Left renal pelvis (tissue), 4 donors: ENCODE measurements at regions not wholly inside any gene's neighbourhood (a gene's known extent, or its start where the extent isn't known, plus 50 kb on each side); places are given as distances from the start of the nearest gene placed in this dataset.
"Not testable (repeated sequence)": the region's sequence is repeated elsewhere in the genome, so short reads cannot be mapped to it uniquely, and the experiment has no call there.

ENCODE experiments used
- DNase-seq, 4 donors: peaks; one replicate each; pipeline ENCODE4 v3.0.0-alpha.2; 2013; ENCODE audit warnings: low read depth in 4 of 4, low spot score in 3 of 4

DNA sequence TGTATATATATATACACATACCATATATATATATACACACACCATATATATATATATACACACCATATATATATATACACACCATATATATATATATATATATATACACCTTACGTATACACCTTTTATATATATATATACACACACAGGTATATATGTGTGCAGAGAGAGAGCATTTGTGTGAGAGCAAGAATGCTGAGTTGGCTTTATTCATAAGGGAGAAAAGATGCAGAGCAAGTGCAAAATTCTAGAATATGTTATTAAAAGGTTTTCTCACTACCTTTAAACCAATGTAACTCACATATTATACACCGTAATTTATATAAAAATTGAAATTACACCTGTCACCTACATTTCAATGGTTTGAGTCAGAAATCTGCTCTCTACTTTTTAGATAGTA is 107.2 kb upstream of the ALCAM start:
- DNase-seq: no peak

DNA sequence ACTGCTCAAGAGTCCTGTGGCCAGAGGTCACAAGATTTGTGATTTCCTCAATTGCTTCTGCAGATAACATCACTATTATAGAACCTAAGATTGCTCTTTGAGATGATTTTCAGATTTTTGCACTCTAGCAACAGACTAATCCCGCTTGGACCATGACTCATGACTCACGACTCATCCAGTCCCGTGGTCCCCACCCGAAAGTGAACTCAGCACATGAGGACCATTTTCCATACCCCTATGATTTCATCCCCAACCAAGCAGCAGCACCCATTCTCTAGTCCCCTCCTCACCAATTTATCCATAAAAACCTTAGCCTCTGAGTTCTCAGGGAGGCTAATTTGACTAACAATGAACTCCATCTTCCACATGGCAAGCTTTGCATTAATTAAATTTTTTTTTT is 106.3 kb upstream of the ALCAM start:
- no peak for DNase-seq

DNA sequence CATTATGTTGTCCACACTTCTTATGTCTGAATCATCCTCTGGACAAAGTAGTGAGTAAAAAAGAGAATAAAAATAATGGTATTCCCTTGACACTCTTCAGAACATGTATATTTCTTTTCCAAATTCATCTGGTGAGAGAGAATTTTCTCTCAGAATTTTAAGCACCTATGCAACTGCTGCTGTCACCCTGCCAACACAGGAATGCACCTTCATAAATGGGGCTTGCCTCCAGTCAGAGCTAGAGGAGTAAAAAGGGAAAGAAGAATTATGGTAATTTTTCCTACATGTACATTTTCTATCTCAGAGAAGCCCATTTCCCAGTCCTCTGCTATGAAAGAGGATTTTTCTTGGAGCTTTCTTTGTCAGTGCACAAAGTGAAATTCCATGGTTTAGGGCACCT is 92.2 kb upstream of the ALCAM start:
- no peak for DNase-seq

DNA sequence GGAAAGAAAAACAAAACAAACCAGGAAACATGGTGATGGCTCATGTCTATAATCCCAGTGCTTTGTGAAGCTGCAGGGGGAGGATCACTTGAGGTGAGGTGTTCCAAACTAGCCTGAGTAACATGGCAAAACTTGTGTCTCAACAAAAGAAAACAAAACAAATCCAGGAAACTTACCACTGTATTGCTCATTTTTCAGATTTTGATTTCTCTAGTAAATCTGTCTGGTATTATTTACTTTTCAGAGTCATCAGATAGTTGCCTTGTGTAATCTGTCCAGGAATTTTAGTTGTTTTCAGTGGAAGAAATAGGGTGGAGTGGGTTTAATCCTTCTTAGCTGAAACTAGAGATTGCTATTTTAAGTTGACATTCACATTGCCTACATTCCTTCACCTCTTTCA is 91.8 kb upstream of the ALCAM start:
- DNase-seq: no peak

DNA sequence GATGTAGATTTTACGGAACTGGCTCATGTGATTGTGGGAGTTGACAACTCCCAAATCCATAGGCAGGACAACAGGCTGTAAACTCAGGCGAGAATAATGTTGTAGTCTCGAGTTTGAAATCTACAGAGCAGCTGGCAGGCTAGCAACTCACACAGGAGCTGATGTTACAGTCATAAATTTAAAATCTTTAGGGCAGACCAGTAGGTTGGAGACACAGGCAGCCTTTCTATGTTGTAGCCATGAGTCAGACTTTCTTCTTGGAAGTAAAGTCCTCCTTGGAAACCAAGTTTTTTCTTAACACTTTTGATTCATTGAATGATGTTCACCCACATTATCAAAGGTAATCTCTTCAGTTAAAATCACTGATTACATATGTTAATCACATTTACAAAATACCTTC is 89.1 kb upstream of the ALCAM start:
- DNase-seq: no peak

DNA sequence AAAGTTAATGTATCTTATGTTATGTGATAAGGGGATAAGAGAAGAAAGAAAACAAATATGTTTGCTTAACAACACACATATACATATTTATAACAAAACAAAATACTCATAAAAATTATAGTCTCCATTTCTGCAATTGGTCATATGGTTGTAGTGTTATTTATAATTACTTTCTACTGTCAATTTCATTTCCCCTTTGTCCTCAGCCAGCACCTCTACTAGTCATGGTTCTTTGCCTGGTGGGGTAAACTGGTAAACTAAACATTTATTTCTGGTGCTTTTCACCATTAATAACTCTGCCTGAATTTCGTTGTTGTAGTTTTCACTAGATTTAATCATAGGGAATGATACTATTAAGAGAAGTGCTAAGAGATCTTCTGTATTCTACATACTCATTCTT is 88.0 kb upstream of the ALCAM start:
- DNase-seq: no peak

DNA sequence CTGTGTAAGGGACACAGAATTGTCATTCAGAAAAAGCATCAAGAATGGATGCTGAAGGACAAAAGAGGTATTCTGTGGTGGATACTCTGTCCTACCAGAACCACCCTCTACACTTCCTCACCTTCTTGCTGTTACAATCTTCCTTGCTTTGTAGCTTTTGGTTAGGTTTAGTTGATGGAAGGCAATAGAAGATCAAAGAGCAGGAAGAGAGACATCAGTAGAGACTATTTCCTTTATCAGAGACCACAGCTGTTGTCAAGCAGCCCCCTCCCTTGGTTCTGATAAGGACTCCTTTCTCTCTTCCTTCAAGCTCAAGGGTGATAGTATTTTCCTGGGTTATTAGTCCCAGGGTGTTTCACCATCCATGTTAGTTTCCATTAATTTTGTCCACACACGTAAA is 84.7 kb upstream of the ALCAM start:
- no peak for DNase-seq

DNA sequence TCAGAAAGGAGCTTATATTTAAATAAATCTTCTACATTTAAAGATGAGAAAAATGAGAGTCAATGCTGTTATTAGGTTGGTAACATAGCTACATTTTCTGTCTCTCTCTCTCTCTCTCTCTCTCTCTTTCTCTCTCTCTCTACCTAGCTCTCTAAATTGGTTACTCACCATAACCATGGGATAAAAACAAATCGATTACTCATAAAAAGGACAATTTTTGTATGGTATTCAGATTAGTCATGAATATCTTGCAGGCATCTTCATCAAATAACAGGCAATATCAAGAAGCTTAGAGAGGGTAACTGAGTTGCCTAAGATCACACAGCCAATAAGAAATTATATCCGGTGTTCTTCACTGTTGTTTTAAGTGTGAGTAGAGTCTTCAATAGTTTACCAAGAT is 81.8 kb upstream of the ALCAM start:
- DNase-seq: no peak

DNA sequence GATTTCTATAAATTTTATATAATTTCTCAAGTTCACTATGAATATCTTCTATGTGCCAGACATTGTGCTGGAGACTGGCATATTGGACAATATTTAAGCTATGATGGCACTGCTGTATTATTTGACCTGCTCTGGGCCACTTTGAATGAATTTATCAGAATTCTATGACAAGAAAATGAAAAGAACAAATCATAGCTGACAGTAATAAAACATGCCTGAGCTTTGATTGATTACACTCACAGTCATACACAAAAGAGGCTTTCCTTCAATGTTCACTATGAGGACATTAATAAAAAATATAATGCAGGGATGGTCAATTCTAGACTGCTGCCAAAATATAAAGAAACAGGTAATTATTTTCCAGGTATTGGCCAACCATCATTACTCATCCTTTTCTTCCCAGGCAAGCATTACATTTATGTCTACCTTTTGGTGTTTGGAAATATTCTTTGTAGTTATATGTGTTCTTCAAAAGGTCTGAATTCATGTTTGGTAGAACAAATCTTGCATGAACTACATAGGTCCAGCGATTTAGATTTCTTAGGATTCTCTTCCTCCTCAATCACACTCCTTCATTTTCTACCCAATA is 81.0 kb upstream of the ALCAM start:
- no peak for DNase-seq

DNA sequence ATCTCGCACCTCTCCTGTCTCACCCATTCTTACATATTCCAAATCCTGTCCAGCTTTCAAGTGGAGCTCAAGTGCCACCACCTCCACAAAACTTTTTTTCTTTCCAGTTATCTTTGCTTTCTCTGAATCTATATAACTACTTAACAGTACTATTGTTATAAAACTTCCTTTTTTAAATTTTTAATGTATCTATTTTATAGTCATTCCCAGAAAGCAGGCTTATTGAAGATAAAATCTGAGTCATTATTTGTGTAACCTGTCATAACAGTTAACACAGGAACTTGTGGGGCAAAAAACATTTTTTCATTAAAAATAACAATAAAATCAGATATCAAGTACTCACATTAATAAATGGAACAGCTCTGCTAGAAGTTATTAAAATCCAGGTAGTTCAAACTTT is 73.3 kb upstream of the ALCAM start:
- no peak for DNase-seq

DNA sequence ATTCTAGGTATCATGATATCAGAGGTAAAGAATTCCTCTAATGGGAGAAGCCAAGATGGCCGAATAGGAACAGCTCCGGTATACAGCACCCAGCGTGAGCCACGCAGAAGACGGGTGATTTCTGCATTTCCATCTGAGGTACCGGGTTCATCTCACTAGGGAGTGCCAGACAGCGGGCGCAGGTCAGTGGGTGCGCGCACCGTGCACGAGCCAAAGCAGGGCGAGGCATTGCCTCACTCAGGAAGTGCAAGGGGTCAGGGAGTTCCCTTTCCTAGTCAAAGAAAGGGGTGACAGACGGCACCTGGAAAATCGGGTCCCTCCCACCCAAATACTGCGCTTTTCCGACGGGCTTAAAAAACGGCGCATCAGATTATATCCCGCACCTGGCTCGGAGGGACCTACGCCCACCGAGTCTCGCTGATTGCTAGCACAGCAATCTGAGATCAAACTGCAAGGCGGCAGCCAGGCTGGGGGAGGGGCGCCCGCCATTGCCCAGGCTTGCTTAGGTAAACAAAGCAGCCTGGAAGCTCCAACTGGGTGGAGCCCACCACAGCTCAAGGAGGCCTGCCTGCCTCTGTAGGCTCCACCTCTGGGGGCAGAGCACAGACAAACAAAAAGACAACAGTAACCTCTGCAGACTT is 70.4 kb upstream of the ALCAM start:
- not testable (repeated sequence) for DNase-seq

DNA sequence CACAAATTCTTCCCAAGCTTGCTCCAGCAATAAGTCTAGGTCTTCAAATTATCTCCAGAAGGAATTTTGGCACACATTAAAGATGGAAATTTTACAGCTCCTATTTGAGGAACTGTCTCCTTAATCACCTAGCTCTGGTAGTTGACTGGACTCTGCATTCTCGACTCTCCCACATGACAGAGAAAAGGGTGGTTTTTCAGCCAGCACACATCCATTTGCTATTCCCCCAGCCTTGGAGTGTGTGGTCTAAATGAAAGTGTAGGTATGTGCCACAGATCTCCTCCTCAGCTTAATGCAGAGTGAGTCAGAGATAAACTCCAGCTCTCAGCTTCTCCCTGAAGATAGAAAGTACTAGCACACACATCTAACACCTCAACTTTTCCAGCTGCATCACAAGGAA is 62.2 kb upstream of the ALCAM start:
- no peak for DNase-seq

DNA sequence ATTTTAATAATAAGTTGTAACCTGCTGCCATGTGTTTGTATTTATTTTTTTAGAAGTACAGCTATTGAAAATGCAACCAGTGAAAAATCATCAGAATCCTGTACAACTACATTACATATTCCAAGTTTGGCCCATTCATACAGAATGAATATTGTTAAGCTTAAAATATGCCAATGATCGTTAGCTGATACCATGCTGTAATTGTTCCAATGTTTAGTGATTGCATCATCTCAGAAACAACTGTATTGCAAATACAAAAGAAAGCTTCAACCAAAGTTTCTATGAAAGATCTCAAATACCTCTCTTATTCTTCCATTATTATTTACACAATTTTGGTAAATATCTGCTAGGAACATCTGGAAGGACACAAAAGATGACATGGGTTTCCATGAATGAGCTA is 51.6 kb upstream of the ALCAM start:
- no peak for DNase-seq

DNA sequence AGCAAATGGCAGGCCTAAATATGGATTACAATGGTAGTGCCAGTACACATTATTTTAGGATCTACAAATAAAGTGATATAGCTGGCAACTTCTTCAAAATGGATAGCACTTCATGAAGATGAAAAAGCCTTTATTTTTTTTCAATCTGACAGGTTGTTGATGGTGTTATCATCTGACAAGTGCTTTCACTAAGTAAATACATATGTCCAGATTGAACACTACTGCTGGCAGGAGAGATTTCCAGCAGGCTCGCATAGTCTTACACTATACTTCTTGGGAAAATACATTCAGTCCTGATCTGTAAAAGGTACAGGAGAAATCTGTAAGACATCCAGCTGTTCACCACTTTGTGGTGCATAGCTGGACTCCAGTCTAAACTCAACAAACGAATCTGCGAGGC is 50.9 kb upstream of the ALCAM start:
- no peak for DNase-seq

DNA sequence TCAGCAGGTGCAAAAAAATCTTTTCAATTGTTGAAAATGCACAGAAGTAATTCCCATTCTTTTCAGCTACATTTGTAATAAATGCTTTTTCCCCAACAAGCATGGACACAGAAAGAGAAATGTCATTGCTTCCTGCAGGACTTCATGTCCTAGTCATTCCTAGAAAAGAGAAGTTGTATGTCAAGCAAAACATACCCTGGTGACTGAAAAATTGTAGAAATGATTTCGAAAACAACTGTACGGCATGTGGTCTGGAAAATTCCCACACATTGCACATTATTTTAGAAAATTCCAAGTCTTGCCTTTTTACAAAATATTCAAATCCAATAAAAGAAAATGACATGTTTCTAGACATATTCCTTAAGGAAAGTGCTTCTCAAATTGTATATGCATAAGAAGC is 50.4 kb upstream of the ALCAM start:
- DNase-seq: no peak
